ENCODE measurements at regions not wholly inside any gene's neighbourhood (a gene's known extent, or its start where the extent isn't known, plus 50 kb on each side); places are given as distances from the start of the nearest gene placed in this dataset.

GRCh38 chr16:63230421-63231040 lies 1194.3 kb upstream of the CDH8 start:
- TF ChIP-seq MAX (IDR thresholded peaks at IDR 0.05; ENCODE audit: low read depth, low read length) (no peak), POLR2A (IDR thresholded peaks at IDR 0.05; ENCODE audit: extremely low read depth, insufficient read length) (no peak), CTCF (IDR thresholded peaks at IDR 0.05; ENCODE audit: low read depth, low read length) (no peak), MYC (IDR thresholded peaks at IDR 0.05; ENCODE audit: low read depth, low read length) (no peak)
- no peak for DNase-seq (ENCODE audit: low read depth)
- H3K4me3 ChIP-seq (ENCODE audit: low read depth, low read length) = no peak overlapping the region

GRCh38 chr16:63228259-63228658 lies 1192.0 kb upstream of the CDH8 start:
- peak; percentile 3 for DNase-seq (ENCODE audit: low read depth)
- no peak overlapping the region for H3K4me3 ChIP-seq (ENCODE audit: low read depth, low read length)
- TF ChIP-seq POLR2A (IDR thresholded peaks at IDR 0.05; ENCODE audit: extremely low read depth, insufficient read length) (no peak), MAX (IDR thresholded peaks at IDR 0.05; ENCODE audit: low read depth, low read length) (no peak), MYC (IDR thresholded peaks at IDR 0.05; ENCODE audit: low read depth, low read length) (no peak), CTCF (IDR thresholded peaks at IDR 0.05; ENCODE audit: low read depth, low read length) (no peak)

DNA sequence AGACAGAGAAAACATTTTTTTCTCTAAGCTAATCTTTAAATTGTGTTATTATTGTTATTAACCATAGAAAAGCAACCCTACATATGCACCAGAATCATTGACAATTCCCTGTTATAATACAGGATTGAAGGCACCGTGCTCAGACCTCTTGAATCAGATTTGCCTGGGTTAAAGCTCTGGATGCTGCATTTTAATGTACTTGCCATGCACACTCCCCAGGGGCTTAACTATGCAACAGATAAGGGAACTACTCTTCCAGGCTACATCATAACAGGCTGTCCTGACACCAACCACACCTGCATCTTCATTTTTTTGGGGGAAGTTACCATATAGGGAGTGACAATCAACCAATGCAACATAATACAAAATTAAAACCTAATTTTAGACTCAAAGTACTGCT lies 1187.6 kb upstream of the CDH8 start:
- TF ChIP-seq MAX (IDR thresholded peaks at IDR 0.05; ENCODE audit: low read depth, low read length) (no peak), MYC (IDR thresholded peaks at IDR 0.05; ENCODE audit: low read depth, low read length) (no peak), POLR2A (IDR thresholded peaks at IDR 0.05; ENCODE audit: extremely low read depth, insufficient read length) (no peak), CTCF (IDR thresholded peaks at IDR 0.05; ENCODE audit: low read depth, low read length) (no peak)
- DNase-seq (ENCODE audit: low read depth) = no peak
- no peak overlapping the region for H3K4me3 ChIP-seq (ENCODE audit: low read depth, low read length)

- DNase-seq (ENCODE audit: low read depth) = no peak
- H3K4me3 ChIP-seq (ENCODE audit: low read depth, low read length) = no peak overlapping the region
- TF ChIP-seq MAX (IDR thresholded peaks at IDR 0.05; ENCODE audit: low read depth, low read length) (no peak), CTCF (IDR thresholded peaks at IDR 0.05; ENCODE audit: low read depth, low read length) (no peak), POLR2A (IDR thresholded peaks at IDR 0.05; ENCODE audit: extremely low read depth, insufficient read length) (no peak), MYC (IDR thresholded peaks at IDR 0.05; ENCODE audit: low read depth, low read length) (no peak)
Measured at GRCh38 chr16:63216696-63217423, 1180.6 kb upstream of the CDH8 start.

- no peak overlapping the region for H3K4me3 ChIP-seq (ENCODE audit: low read depth, low read length)
- DNase-seq (ENCODE audit: low read depth) = no peak
- TF ChIP-seq MYC (IDR thresholded peaks at IDR 0.05; ENCODE audit: low read depth, low read length) (no peak), CTCF (IDR thresholded peaks at IDR 0.05; ENCODE audit: low read depth, low read length) (no peak), POLR2A (IDR thresholded peaks at IDR 0.05; ENCODE audit: extremely low read depth, insufficient read length) (no peak), MAX (IDR thresholded peaks at IDR 0.05; ENCODE audit: low read depth, low read length) (no peak)
Measured at GRCh38 chr16:63201851-63202250, 1165.6 kb upstream of the CDH8 start.
